ENCODE measurements at regions not wholly inside any gene's neighbourhood (a gene's known extent, or its start where the extent isn't known, plus 50 kb on each side); places are given as distances from the start of the nearest gene placed in this dataset.
"Not testable (repeated sequence)": the region's sequence is repeated elsewhere in the genome, so short reads cannot be mapped to it uniquely, and the experiment has no call there.

GRCh38 chr3:68676136-68676535 lies 256.2 kb downstream of the TAFA4 start:
- DNase-seq: no peak

GRCh38 chr3:68667346-68667745 lies 265.0 kb downstream of the TAFA4 start:
- no peak for DNase-seq

GRCh38 chr3:68666429-68667136 lies 265.8 kb downstream of the TAFA4 start:
- DNase-seq: no peak

- DNase-seq: no peak
These were observed 268.1 kb downstream of the TAFA4 start for GRCh38 chr3:68664276-68664675.

- no peak for DNase-seq
These were observed 270.2 kb downstream of the TAFA4 start for GRCh38 chr3:68662176-68662575.

- not testable (repeated sequence) for DNase-seq
These were observed 281.7 kb downstream of the TAFA4 start for GRCh38 chr3:68650657-68651056.

GRCh38 chr3:68648494-68648893 lies 283.9 kb downstream of the TAFA4 start:
- DNase-seq: no peak

GRCh38 chr3:68631850-68632545 lies 300.3 kb downstream of the TAFA4 start:
- no peak for DNase-seq

GRCh38 chr3:68620211-68620610 lies 312.1 kb downstream of the TAFA4 start:
- no peak for DNase-seq

GRCh38 chr3:68614087-68614486 lies 318.3 kb downstream of the TAFA4 start:
- no peak for DNase-seq

- DNase-seq: no peak
These were observed 361.0 kb downstream of the TAFA4 start for GRCh38 chr3:68571321-68571720.

GRCh38 chr3:68560728-68561127 lies 371.6 kb downstream of the TAFA4 start:
- DNase-seq: no peak

GRCh38 chr3:68535782-68536181 lies 396.6 kb downstream of the TAFA4 start:
- no peak for DNase-seq

GRCh38 chr3:68523330-68523729 lies 409.0 kb downstream of the TAFA4 start:
- no peak for DNase-seq

GRCh38 chr3:68515237-68515636 lies 417.1 kb downstream of the TAFA4 start:
- no peak for DNase-seq

- DNase-seq: no peak
These were observed 428.1 kb downstream of the TAFA4 start for GRCh38 chr3:68504201-68504600.

GRCh38 chr3:68485845-68486244 lies 446.5 kb downstream of the TAFA4 start:
- not testable (repeated sequence) for DNase-seq

- no peak for DNase-seq
These were observed 447.3 kb downstream of the TAFA4 start for GRCh38 chr3:68485051-68485450.

- DNase-seq: no peak
These were observed 448.7 kb downstream of the TAFA4 start for GRCh38 chr3:68483601-68484000.

- no peak for DNase-seq
These were observed 449.3 kb downstream of the TAFA4 start for GRCh38 chr3:68483041-68483440.

GRCh38 chr3:68482565-68482964 lies 449.8 kb downstream of the TAFA4 start:
- DNase-seq: no peak

- no peak for DNase-seq
These were observed 452.6 kb downstream of the TAFA4 start for GRCh38 chr3:68479779-68480178.

GRCh38 chr3:68468695-68469375 lies 463.5 kb downstream of the TAFA4 start:
- DNase-seq: no peak

GRCh38 chr3:68467465-68467864 lies 464.9 kb downstream of the TAFA4 start:
- no peak for DNase-seq

All from NCI-H1092 (cell line).